Hematopoietic multipotent progenitor cell treated with erythropoietin and hydrocortisone succinate and interleukin-3 and kit ligand, for 4 days (in vitro differentiated cells): ENCODE measurements at regions not wholly inside any gene's neighbourhood (a gene's known extent, or its start where the extent isn't known, plus 50 kb on each side); places are given as distances from the start of the nearest gene placed in this dataset.
A peak's percentile ranks its signal among the peaks of the same experiment; 100 is the strongest.

Experiments used
- DNase-seq: peaks from one replicate; pipeline ENCODE4 v3.0.0-alpha.2; 2015

DNA sequence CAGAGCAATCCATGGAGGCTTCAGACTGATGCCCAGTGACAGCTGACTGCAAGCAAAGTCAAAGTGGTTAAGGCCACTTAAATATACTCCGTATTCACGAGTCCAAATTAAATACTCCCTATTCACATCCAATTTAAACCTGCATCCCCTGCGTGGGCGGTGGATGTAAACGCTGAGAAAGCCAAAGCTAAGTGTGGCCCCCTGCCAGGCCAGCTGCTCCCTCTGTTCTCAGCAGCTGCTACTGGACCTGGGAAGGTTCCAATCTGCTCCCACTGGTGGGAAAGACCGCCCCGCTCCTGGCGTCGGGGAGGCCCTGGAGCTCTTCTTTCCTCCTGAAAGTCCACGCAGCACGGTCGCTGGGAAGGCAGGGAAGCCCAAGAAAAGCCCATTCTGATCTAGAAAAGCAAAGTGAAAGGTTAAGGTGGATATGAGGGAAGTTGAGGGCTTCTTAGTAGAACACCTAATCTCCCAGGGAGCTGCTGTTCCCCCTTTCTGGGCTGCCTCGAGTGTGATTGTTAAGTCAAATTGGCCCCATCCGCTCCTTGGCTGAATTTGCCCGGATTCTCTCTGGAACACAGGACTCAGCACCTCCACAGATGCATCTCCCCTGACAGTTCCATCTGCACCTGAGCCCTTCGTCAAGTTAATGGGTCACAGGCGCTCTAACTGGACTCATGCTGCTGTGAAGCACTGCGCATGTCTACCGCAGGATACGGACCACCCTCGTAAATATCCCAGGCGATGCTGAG lies 205.5 kb downstream of the USP12 start:
- DNase-seq: no peak

DNA sequence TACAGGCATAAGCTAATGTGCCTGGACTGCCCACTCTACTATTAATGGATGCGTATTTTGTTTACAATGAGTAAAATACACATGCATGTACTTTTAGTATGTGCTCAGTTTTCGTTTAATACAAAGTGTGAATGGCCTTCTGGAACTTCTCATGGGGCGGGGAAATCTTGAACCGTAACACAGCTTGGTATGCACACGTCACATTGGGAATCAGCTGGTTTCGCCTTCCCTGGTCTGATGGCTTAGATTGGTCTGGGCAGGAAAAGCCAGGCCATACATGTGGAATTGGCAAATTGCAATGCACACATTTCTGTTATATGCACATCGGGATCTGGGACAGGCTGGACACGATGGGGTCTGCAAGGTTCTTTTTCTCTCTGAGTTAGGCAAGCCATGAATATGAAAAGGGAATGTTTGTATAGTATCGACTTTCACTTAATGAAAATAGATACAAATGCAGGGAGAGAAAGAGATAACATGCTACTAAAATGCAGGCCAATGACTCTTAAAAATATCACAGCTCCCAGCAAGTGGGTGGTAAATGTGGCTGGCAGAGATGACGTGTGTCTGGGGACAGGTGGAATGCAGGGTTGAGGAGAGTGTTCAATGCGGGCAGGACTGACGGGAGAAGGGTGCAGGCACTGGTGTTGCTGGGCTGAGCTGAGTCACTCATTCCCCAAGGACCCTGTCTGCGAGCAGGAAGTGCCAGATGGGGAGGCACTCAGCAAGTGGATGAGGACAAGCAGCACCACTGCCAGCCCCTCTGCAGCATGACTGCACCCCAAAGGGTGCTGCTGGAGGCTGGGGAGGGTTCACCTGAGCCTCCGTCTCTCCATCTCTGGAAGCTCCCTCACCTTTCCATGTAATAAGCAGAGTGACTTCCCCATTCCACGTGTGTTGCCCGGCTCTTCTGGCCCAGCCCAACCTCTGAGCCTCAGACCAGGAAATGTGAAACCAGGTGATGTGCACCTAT lies 204.0 kb upstream of the GPR12 start:
- no peak for DNase-seq

DNA sequence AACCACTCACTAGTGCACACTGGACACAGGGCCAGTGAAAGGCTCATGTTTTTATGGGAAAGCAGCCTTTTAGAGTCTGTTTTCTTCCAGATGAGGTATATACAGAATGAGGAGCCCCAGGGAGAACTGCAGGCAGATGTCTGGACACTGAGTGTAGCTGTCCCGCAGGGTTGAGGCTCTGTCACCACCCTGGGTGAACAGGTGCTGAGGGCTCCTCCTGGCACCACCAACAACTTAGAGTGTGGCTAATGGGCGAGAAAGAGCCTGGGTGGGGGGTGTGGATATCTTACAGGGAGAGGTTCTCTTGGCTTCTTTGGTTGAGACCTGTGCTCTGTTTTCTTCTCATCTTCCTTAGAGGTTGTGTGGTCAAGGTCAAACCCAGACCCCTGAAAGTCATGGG lies 202.1 kb upstream of the GPR12 start:
- no peak for DNase-seq

DNA sequence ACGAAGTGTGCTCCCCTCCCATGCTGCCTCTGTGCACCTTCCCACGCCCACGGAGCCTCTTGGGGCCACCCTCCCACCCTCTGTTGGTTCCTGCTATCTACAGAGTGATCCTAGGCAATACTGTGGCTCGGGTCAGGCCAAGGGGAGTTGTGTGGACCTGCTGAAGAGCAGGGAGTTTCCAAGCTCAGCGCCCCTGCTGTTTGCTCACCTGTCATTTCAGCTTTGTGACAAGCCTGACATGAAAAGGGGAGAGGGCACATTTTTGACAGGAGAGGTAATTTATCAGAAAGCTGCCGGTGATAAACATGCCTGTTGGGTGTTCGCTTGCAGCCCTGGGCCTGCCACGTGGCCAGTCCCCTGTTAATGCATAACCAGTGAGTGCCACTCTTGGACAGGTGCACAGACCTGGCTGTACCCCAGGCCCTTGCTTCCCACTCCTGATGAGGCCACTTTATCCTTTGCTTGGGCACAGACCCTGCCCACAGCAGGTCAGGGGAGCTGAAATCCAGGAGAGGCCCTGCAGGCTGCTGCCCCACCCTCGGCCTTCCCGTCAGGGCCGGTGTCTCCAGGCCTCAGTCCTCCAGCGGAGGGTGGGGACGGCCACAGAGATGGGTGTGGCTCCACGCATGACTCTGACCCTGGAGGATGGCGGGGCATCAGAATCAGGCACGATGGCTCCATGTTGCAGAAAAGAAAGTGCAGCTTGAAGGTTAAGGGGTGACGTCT lies 201.5 kb upstream of the GPR12 start:
- DNase-seq: no peak

DNA sequence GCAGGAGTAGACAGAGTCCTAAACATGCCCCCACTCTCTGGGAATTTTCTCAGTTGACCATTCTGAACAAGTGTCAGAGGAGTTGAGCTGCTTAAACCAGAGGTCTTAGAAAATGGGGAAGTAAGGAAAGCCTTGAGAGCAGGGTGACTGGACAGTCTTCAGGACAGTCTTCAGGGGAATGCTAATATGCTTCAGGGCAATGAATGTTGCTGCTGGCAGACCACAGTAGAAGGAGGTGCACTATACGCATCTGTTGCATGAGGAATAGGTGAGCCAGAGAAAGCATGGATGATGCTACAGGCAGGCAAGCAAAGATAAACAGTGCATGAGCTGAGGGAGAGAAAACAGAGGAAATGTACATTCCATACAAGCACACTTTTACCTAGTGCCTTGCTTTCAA lies 196.6 kb upstream of the GPR12 start:
- peak; percentile 63 for DNase-seq

DNA sequence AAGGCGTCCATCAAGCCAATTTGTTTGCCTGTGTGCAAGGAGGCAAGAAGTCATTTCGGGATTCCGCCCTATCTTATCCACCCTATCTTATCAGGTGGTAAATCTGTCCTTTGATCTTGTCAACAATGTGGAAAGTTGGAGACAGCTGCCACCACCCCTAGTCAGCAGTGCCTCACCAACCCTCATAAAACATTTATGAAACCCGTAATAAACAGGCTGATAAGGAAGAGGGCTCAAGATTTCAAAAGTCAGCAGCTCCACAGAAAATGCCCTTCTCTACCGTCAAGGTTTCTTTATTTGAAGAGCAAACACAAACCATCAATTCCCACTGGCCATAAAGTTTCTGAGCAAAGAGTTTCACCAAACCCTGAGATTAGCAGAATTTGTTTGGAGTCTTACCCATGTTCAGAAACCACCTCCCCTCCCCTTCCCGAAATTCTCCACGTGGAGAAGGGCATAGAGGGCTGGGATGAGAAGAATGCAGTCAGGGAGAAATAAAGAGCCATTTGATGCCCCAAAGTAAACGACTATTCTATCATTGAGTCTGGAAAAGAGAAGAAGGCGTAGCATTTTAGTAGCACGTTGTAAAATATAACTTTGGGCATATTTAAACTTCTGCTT lies 196.0 kb upstream of the GPR12 start:
- DNase-seq: no peak

DNA sequence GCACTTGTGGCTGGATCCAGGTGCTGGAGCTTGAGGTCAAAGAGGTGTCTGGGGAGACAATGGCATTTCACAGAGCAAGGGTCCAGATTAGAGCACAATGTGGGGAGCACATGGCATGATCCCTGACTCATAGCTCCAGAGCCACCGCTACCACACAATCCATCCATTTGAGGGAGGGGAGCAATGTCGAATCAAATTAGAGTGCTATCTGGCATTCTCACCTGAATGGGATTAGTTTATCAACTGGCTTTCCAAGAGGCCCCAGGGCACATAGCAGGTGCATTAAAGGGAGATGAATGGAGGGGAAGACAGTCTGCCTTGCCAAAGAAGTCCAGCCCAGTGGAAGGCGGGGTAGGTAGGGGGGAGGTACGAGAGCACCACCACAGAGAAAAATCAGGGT lies 194.4 kb upstream of the GPR12 start:
- no peak for DNase-seq

DNA sequence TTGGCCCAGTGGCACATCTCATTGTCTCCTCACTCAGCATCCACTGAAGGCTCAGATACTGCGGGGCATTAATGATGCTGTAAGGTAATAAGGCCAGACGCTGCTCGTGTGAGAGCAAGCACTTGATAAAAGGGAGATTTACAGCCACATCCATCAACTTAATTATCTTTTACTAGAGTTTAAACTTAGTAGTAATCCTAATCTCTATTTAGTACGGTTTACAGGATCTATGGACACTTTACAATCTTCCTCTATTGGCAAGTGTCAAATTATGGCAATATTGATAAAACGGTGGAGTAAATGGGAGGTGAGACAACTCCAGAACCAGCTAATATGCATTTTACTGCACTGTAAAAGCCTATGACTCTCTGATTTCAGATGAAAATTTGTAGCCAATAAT lies 192.7 kb upstream of the GPR12 start:
- no peak for DNase-seq

DNA sequence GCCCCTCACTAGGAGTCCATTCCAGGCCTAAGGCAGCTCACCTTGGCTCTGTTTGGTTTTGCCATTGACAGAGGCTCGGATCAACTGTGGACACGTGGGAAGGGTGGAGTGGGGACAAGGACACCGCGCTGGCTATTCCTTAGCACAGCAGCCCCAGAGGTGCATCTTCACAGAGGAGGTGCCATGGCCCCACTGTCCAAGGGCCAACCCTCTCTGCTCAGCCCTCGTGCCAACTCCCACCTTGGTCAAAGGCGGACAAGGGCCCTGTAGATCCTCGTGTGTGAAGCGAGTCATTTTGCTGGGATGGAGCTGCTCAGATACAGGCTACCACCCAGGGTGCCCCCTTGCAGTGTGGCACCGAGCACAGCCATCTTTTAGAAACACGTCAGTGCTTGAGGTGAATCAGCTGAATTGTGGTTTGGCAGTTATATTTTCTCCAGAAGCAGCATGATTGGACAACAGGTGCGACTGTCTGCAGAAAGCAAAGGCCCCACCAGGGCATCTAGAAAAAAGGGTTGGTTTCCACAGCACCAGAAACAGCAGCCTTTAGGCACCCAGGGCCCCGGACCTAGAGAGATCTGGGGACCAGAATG lies 192.1 kb upstream of the GPR12 start:
- peak; percentile 16 for DNase-seq

DNA sequence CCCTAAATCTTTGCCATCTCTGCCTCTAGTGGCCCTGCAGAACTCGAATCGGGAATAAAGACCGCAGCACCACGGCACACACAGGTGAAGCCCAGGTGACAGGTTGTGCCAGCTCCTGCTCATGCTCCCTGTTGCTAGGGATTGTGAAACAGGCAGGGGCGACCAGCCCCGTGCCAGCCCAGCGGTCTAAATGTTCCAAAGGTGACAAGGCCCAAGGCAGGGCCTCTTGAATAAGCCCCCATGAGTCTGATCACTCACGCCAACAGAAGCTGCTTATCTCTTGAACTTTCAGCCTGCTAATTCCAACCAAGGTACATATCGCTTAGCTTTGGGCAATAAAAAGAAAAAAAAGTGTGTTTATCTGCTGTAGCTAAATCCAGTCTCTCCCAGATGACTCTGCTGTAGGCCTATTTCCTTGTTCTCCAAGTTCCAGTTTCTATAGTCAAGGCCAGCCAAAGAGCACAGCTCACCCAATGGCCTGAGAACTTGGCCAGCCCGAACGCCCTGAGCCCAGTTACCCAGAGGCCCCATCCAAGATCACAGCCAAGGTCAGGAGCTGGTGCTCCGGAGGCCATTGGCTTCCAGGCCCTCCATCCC lies 191.1 kb upstream of the GPR12 start:
- no peak for DNase-seq

DNA sequence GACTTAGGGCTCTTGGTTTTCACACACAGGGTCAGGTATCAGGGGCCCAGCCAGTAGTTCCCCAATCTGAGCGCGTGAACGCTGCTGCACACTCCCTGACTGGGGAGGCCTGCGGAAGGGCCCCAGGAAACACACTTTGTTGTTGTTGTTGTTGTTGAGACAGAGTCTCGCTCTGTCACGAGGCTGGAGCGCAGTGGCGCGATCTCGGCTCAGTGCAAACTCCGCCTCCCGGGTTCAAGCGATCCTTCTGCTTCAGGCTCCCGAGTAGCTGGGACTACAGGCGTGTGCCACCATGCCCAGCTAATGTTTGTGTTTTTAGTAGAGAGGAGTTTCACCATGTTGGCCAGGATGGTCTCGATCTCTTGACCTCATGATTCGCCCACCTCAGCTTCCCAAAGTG lies 190.4 kb upstream of the GPR12 start:
- no peak for DNase-seq

DNA sequence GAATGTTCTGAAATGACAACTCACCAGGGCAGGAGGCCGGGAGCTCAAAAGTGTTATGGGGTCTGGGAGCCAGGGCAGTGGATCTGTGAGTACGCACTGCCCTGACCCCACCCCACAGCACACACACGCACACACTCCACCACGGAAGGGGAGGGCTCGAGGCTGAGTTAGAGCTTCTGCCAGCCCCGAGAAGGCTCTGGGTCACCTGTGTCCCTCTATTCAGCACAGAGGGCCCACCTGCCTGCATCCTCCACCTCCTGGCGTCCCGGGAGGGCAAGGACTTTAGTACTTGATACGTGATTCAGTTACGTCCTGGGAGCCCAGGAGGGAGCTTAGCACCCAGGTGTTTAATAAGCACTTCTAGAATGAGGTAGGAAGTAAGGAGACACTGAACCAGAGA lies 190.0 kb upstream of the GPR12 start:
- DNase-seq: no peak

DNA sequence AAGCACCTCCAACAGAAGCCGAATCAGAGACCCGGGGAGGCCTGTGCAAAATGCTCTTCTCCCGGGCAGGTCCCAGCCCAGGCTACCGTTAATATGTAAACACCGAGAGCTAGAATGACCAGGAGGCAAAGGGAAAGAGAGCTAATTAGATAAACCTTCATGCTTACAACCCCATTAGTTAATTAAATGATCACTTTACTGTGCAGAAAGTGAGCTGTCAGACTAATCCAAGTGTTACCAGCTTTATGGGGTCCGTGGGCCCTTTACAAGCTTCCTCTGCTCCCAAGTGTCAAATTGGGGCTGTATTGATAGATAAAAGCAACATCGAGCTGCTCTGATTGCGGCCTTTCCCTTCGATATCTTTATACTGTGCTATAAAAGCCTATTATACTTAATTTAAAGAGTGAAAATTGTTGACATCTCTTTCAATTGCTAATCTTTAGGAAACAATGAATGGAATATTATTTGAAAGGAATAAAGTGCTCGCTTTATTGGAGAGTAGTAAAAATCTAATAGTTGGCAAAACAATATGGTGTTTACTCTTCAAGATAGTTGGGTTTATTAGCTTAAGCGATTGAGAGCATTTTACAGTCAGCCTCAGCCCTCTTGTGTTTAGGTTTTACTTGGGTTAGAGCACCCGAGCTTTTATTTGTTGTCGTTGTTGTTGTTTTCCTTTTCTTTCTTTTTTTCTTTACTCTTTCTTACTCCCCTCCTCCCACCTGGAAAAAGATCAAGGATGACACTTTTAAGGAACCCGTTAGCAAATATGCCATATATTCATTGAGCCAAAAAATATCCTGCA lies 189.3 kb upstream of the GPR12 start:
- DNase-seq: no peak

DNA sequence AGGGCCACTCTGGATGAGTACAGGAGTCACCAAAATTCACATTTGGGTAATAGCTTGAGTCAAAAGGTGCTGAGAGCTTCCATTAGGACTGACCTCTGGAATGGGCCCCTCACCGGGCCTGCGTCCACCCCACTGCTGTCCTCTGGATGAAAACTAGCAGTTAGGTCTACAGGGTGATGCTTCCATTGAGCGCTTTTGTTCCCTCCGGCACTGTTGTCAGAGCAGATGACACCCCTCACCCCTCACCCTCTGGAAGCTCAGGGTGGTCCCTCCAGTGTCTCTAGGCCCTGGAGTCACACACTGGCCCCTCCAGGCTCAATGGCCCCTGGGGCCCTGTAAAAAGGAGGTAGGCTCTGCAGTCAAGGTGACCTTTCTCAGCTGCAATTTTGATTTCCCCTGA lies 187.8 kb upstream of the GPR12 start:
- no peak for DNase-seq

DNA sequence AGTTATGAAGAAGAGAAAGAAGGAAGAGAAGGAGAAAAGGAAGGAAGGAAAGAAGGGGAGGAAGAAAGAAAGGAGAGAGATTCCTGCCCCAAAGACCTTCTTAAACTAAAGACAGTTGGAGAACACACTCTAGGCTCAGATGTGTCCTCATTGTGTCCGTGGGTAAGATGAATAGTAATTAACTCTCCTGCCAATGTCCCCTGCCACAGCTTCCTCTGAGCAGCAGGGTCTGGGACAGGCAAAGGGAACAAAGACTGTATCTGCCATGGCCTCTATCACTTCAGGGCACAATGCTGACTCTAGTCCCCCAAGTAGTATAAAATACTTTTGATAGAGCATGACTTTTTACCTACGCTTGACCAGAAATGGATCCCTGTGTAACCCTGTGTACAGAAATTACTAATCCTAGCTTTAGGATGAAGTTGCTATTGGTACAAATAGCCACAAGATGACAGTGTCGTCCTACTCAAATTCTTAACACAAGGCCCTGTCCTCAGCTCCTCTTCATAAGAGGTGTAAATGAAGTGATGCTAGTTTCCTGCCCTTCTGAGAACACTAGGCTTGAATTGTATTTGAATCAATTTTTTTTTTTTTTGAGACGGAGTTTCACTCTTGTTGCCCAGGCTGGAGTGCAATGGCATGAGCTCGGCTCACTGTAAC lies 186.2 kb upstream of the GPR12 start:
- DNase-seq: peak; percentile 86

DNA sequence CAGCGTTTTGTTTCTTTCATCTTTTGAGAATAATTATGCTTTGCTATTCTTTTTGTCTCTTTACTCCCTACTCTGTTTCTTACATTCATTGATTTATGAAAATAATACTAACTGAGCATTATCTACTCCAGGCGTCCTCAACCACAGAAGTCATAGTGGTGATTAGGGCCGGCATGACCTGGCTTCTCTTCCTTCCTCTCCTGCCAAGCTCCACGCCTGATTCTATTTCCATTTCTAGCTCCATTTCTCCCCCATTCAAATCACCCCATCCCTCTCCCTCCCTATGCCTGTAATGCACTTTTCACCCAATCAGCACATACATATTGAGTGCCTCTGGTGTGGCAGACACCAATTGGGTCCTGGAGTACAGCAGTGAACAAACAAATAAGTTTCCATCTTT lies 183.2 kb upstream of the GPR12 start:
- DNase-seq: peak; percentile 46

DNA sequence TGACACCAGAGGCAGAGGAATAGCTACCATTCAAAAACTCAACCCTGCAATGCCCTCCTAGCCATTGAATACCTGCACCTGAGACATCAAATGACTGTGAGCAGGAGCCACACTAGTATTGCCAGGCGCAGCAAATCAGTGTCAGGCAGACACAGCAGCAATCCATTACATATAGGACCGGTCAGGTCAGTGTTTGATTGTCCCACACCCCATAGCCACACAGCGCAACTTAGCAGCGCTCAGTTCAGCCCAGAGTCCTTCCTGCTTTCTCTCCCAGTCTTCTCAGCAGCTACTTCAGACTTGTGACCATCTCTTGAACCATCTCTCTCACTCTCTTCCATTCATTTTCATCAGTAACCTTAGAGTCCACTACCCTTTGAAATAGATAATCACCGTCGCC lies 181.6 kb upstream of the GPR12 start:
- DNase-seq: no peak

DNA sequence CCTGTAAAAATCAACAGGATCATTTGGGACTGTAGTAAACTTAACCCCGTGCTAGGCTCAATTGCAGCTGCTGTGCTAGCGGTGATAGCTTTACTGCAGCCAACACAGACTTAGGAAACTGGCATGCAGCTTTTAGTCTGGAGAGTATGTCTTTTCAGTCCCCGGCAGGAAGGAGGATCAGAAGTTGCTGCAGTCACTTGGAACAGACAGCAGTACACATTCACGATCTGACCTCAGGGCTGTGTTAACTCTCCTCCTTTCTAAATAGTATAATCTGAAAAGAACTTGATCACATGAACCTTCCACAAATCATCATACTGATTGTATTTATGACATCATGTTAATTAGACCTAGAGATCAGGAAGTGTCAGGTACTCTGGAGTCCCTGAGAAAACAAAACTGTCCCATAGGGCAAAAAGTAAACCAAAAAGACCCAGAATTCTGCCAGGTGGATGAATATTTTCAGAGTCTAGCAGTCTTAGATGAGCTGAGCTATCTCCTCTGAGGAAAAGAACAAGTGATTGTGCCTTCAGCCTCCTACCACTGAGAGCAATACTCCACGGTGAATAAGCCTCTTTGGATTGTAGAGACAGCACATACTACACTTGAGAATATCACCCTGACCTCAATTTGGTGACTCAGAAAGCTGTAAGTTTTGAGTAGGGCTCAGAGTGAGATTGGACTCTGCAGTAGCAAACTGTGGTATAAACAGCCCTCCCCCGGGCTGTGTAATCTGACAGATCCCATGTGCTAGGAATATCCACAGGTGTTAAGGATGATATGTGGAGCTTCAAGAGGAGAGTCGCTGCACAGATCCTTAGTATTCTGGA lies 181.0 kb upstream of the GPR12 start:
- DNase-seq: peak; percentile 13

DNA sequence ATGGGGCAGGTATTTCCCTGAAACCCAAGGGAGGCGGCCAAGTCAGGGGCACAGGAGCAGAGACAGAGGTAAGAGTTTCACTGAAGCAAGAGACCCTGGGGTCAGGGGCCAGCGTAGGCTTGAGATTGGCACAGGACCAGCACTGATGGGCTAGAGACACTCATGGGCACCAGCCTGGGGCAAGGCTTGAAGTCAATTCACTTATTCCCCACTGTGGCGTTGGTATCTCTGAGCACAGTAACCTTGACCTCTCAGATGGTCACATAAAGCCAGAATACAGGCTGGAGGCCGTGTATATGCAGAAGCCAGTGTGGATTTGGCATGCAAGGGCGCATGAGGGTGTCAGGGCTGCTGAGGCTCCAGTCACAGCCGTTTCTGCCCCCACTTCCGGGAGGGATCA lies 173.5 kb upstream of the GPR12 start:
- DNase-seq: no peak

DNA sequence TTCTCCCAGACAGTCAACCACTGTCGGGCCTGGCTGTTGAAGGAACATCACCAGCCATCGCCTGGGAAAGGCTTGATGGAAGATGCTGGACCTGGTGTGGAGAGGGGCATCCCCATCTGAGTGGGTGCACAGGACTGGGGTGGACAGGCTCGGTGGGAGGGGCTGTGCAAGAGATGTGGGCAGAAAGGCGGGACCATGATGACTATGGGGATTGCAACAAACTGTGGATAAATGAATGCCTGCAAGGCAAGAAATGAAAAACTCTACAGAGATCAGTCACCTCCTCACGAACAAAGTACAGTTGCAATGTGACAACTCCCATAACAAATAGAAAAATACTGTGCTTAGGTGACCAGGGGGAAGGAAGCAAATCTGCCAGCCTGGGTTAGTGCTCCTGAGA lies 171.9 kb upstream of the GPR12 start:
- no peak for DNase-seq
